GM23248 (cell line): ENCODE measurements at regions not wholly inside any gene's neighbourhood (a gene's known extent, or its start where the extent isn't known, plus 50 kb on each side); places are given as distances from the start of the nearest gene placed in this dataset.

Experiments
- DNase-seq: peaks from one replicate; pipeline ENCODE4 v3.0.0-alpha.2; 2015
- H2AFZ ChIP-seq: fragments of 200-600 bp; sonication (generic); 2 replicates; pipeline ENCODE4 v1.6.1; 2016; ENCODE audit warnings: antibody characterized with exemption
- H3F3A ChIP-seq: fragments of 200-600 bp; sonication (generic); 2 replicates; pipeline ENCODE4 v1.6.1; 2016; ENCODE audit warnings: mild to moderate bottlenecking, antibody characterized with exemption, mixed run types; ENCODE audit not compliant: insufficient read depth
- H3K27ac ChIP-seq: fragments of 200-600 bp; sonication (generic); 2 replicates; pipeline ENCODE4 v1.5.1; 2016; ENCODE audit warnings: mild to moderate bottlenecking
- H3K27me3 ChIP-seq: fragments of 200-600 bp; sonication (generic); replicated peaks from 2 replicates; pipeline ENCODE4 v1.6.1; 2016; ENCODE audit warnings: mild to moderate bottlenecking; ENCODE audit not compliant: insufficient read depth
- H3K36me3 ChIP-seq: fragments of 200-600 bp; sonication (generic); 2 replicates; pipeline ENCODE4 v1.6.1; 2016; ENCODE audit warnings: low read depth, mild to moderate bottlenecking
- H3K4me1 ChIP-seq: fragments of 200-600 bp; sonication (generic); 2 replicates; pipeline ENCODE4 v1.6.1; 2016; ENCODE audit warnings: mild to moderate bottlenecking; ENCODE audit not compliant: insufficient read depth
- H3K4me2 ChIP-seq: fragments of 200-600 bp; sonication (generic); one replicate; pipeline ENCODE4 v1.6.1; 2016; ENCODE audit warnings: mild to moderate bottlenecking; ENCODE audit not compliant: unreplicated experiment
- H3K4me3 ChIP-seq: fragments of 200-600 bp; sonication (generic); 2 replicates; pipeline ENCODE4 v1.5.1; 2016; ENCODE audit warnings: mild to moderate bottlenecking
- H3K79me2 ChIP-seq: fragments of 200-600 bp; sonication (generic); 2 replicates; pipeline ENCODE4 v1.6.1; 2016; ENCODE audit warnings: mild to moderate bottlenecking; ENCODE audit not compliant: insufficient read depth
- H3K9ac ChIP-seq: fragments of 200-600 bp; sonication (generic); 2 replicates; pipeline ENCODE4 v1.6.1; 2016; ENCODE audit warnings: mild to moderate bottlenecking
- H3K9me2 ChIP-seq: fragments of 200-600 bp; sonication (generic); 2 replicates; pipeline ENCODE4 v1.6.1; 2016; ENCODE audit warnings: mixed run types, mild to moderate bottlenecking, moderate library complexity; ENCODE audit not compliant: insufficient read depth
- H3K9me3 ChIP-seq: fragments of 200-600 bp; sonication (generic); one replicate; pipeline ENCODE4 v1.6.1; 2017; ENCODE audit warnings: low read depth
- H4K20me1 ChIP-seq: fragments of 200-600 bp; sonication (generic); 2 replicates; pipeline ENCODE4 v1.6.0; 2016; ENCODE audit not compliant: insufficient read depth
- EZH2 ChIP-seq: fragments of 200-600 bp; sonication (generic); IDR thresholded peaks from 2 replicates; pipeline ENCODE4 v1.6.1; 2018; ENCODE audit warnings: antibody characterized with exemption, mild to moderate bottlenecking; ENCODE audit not compliant: insufficient read depth, poor library complexity, severe bottlenecking
- EZH2phosphoT487 ChIP-seq: fragments of 200-600 bp; sonication (generic); IDR thresholded peaks from 2 replicates; pipeline ENCODE4 v1.6.1; 2018; ENCODE audit warnings: antibody characterized with exemption, moderate library complexity, mild to moderate bottlenecking, low read depth; ENCODE audit not compliant: insufficient read depth
- WGBS, 2 experiments: methylation state at CpG; one replicate each; pipeline ENCODE4 v1.1.6; 2015 to 2017; ENCODE audit warnings: low lambda C conversion rate in 2 of 2, low coverage in 1 of 2; ENCODE audit errors: missing lambda C conversion rate in 2 of 2; 5-methylcytosine and 5-hydroxymethylcytosine counted together
- in situ Hi-C: fragments of 300-500 bp; cut with MboI; formaldehyde crosslinking; loops from 2 replicates; pipeline ENCODE4 v1.15.0; 2020

GRCh38 chr14:40122968-40123648 is 690.9 kb upstream of the FBXO33 start:
- Histone ChIP-seq H3K4me3 (no peak overlapping the region), H3K9me3 (no peaks in the 10 kb centered on the region), H3K27me3 (no peaks in the 10 kb centered on the region), H4K20me1 (no peaks in the 10 kb centered on the region), H2AFZ (peak overlapping the region; percentile 58; the same call in 1 of the 2 replicates), H3K9me2 (no peaks in the 10 kb centered on the region), H3F3A (no peaks in the 10 kb centered on the region), H3K9ac (0 out of 2 replicates have a peak overlapping the region, but pooled peaks have one; percentile 28), H3K79me2 (no peaks in the 10 kb centered on the region), H3K4me2 (no peak overlapping the region), H3K36me3 (no peaks in the 10 kb centered on the region), H3K27ac (peak overlapping the region; percentile 52), H3K4me1 (peaks cover 5% of the 10 kb centered on the region; the same call in 1 of the 2 replicates)
- no peak for TF ChIP-seq EZH2
- TF ChIP-seq EZH2phosphoT487: no peak
- in situ Hi-C loops: no loop called here
- DNase-seq: peak; percentile 58
- 23 to 38% methylated on average over 2 of the region's 2 CpGs for WGBS, 2 experiments

GRCh38 chr14:40119765-40120164 is 687.5 kb upstream of the FBXO33 start:
- no peak overlapping the region for H3K4me3 ChIP-seq
- no peaks in the 10 kb centered on the region for H3K79me2 ChIP-seq
- no peaks in the 10 kb centered on the region for H3F3A ChIP-seq
- H3K9me2 ChIP-seq: no peaks in the 10 kb centered on the region
- H3K36me3 ChIP-seq: no peaks in the 10 kb centered on the region
- no peak overlapping the region for H3K4me2 ChIP-seq
- H2AFZ ChIP-seq: no peak overlapping the region
- DNase-seq: no peak
- H3K27ac ChIP-seq: no peak overlapping the region
- WGBS, 2 experiments: 7 to 19% methylated on average over 2 of the region's 2 CpGs
- peaks cover 5% of the 10 kb centered on the region; the same call in 1 of the 2 replicates for H3K4me1 ChIP-seq
- H3K9me3 ChIP-seq: no peaks in the 10 kb centered on the region
- H4K20me1 ChIP-seq: no peaks in the 10 kb centered on the region
- H3K9ac ChIP-seq: no peak overlapping the region
- in situ Hi-C loops: no loop called here
- H3K27me3 ChIP-seq: no peaks in the 10 kb centered on the region
- TF ChIP-seq EZH2 (no peak), EZH2phosphoT487 (no peak)

- no peaks in the 10 kb centered on the region for H3K9me3 ChIP-seq
- 21 to 26% methylated on average over 4 of the region's 4 CpGs for WGBS, 2 experiments
- H3K79me2 ChIP-seq: no peaks in the 10 kb centered on the region
- no peak overlapping the region for H3K4me2 ChIP-seq
- H2AFZ ChIP-seq: no peak overlapping the region
- no peaks in the 10 kb centered on the region for H3K36me3 ChIP-seq
- H3K27ac ChIP-seq: no peak overlapping the region
- no peak for TF ChIP-seq EZH2
- TF ChIP-seq EZH2phosphoT487: no peak
- no peaks in the 10 kb centered on the region for H3F3A ChIP-seq
- no peak overlapping the region for H3K9ac ChIP-seq
- H3K4me1 ChIP-seq: peaks cover 5% of the 10 kb centered on the region; the same call in 1 of the 2 replicates
- peak; percentile 31 for DNase-seq
- in situ Hi-C loops: no loop called here
- H3K27me3 ChIP-seq: no peaks in the 10 kb centered on the region
- H3K9me2 ChIP-seq: no peaks in the 10 kb centered on the region
- no peak overlapping the region for H3K4me3 ChIP-seq
- H4K20me1 ChIP-seq: no peaks in the 10 kb centered on the region
Measured at GRCh38 chr14:40119321-40119720, 687.1 kb upstream of the FBXO33 start.

GRCh38 chr14:40115583-40115982 is 683.4 kb upstream of the FBXO33 start:
- Histone ChIP-seq H2AFZ (no peak overlapping the region), H3K36me3 (no peaks in the 10 kb centered on the region), H4K20me1 (no peaks in the 10 kb centered on the region), H3K27ac (no peak overlapping the region), H3K4me2 (no peak overlapping the region), H3K4me3 (no peak overlapping the region), H3K79me2 (no peaks in the 10 kb centered on the region), H3K9me3 (no peaks in the 10 kb centered on the region), H3K4me1 (no peaks in the 10 kb centered on the region), H3F3A (no peaks in the 10 kb centered on the region), H3K9ac (no peak overlapping the region), H3K27me3 (no peaks in the 10 kb centered on the region), H3K9me2 (no peaks in the 10 kb centered on the region)
- WGBS, 2 experiments: 50 to 57% methylated on average over 1 of the region's 1 CpG
- in situ Hi-C loops: no loop called here
- no peak for DNase-seq
- TF ChIP-seq EZH2phosphoT487: no peak
- no peak for TF ChIP-seq EZH2
